Fibroblast of lung (primary cell): ENCODE measurements at regions not wholly inside any gene's neighbourhood (a gene's known extent, or its start where the extent isn't known, plus 50 kb on each side); places are given as distances from the start of the nearest gene placed in this dataset.

Experiments
- EZH2 ChIP-seq: IDR thresholded peaks from 2 replicates; pipeline ENCODE4 v1.5.1; 2012; ENCODE audit warnings: low read length, control low read depth, mild to moderate bottlenecking; ENCODE audit errors: missing control alignments
- TF ChIP-seq, protein P1 (sequence below), 2 donors: IDR thresholded peaks in 1 of 2; conservative IDR thresholded peaks in 1 of 2; 1 replicate in 1 of 2; 2 replicates in 1 of 2; pipeline ENCODE4 v1.5.1; 2011 to 2012; ENCODE audit warnings: low read length in 2 of 2, control low read depth in 1 of 2, inconsistent platforms in 1 of 2, low read depth in 1 of 2, mild to moderate bottlenecking in 1 of 2

- TF ChIP-seq, protein P1, sequence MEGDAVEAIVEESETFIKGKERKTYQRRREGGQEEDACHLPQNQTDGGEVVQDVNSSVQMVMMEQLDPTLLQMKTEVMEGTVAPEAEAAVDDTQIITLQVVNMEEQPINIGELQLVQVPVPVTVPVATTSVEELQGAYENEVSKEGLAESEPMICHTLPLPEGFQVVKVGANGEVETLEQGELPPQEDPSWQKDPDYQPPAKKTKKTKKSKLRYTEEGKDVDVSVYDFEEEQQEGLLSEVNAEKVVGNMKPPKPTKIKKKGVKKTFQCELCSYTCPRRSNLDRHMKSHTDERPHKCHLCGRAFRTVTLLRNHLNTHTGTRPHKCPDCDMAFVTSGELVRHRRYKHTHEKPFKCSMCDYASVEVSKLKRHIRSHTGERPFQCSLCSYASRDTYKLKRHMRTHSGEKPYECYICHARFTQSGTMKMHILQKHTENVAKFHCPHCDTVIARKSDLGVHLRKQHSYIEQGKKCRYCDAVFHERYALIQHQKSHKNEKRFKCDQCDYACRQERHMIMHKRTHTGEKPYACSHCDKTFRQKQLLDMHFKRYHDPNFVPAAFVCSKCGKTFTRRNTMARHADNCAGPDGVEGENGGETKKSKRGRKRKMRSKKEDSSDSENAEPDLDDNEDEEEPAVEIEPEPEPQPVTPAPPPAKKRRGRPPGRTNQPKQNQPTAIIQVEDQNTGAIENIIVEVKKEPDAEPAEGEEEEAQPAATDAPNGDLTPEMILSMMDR (conservative IDR thresholded peaks at IDR 0.05 in 1 of 2, IDR thresholded peaks at IDR 0.05 in 1 of 2; ENCODE audit: low read depth in 1 of 2, low read length in 2 of 2) = no peak
- no peak for TF ChIP-seq EZH2
Measured at GRCh38 chr9:71583792-71584191, 184.5 kb downstream of the CEMIP2 start.
